PC-9 (cell line): ENCODE measurements at regions not wholly inside any gene's neighbourhood (a gene's known extent, or its start where the extent isn't known, plus 50 kb on each side); places are given as distances from the start of the nearest gene placed in this dataset.

Experiments
- EZH2 ChIP-seq: fragments of 200-600 bp; sonication (generic); IDR thresholded peaks from 2 replicates; pipeline ENCODE4 v1.8.0; 2017; ENCODE audit warnings: antibody characterized with exemption, low read depth
- TF ChIP-seq, protein P1 (sequence below): fragments of 200-600 bp; sonication (generic); conservative IDR thresholded peaks from 2 replicates; pipeline ENCODE4 v1.6.1; 2017; ENCODE audit warnings: mixed run types, antibody characterized with exemption, mild to moderate bottlenecking, moderate library complexity

DNA sequence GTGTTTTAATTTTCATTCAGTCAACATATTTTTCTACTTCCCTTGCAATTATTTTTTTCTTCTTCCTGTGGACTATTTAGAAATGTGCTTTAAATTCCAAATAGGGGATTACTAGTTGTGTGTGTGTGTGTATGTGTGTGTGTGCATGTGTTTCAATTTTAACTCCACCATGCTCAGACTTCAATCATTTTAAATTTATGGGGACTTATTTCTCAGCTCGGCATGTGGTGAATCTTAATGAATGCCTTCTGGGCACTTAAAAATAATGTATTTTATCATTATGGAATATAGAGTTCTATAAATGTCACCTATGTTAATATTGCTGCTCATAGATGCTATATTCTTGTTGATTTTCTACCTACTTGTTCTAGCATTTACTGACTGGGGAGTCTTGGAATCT, 465.6 kb upstream of the PRKX start:
- TF ChIP-seq, protein P1, sequence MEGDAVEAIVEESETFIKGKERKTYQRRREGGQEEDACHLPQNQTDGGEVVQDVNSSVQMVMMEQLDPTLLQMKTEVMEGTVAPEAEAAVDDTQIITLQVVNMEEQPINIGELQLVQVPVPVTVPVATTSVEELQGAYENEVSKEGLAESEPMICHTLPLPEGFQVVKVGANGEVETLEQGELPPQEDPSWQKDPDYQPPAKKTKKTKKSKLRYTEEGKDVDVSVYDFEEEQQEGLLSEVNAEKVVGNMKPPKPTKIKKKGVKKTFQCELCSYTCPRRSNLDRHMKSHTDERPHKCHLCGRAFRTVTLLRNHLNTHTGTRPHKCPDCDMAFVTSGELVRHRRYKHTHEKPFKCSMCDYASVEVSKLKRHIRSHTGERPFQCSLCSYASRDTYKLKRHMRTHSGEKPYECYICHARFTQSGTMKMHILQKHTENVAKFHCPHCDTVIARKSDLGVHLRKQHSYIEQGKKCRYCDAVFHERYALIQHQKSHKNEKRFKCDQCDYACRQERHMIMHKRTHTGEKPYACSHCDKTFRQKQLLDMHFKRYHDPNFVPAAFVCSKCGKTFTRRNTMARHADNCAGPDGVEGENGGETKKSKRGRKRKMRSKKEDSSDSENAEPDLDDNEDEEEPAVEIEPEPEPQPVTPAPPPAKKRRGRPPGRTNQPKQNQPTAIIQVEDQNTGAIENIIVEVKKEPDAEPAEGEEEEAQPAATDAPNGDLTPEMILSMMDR, result no peak
- no peak for TF ChIP-seq EZH2
